BE2C (cell line): ENCODE measurements at regions not wholly inside any gene's neighbourhood (a gene's known extent, or its start where the extent isn't known, plus 50 kb on each side); places are given as distances from the start of the nearest gene placed in this dataset.

Experiments
- DNase-seq: peaks from one replicate; pipeline ENCODE4 v3.0.0-alpha.2; 2020
- H3K27me3 ChIP-seq: fragments of 250-450 bp; sonication (Bioruptor Pico); 2 replicates; pipeline ENCODE4 v1.5.1; 2020; ENCODE audit warnings: mild to moderate bottlenecking
- H3K36me3 ChIP-seq: fragments of 250-450 bp; sonication (Bioruptor Pico); 2 replicates; pipeline ENCODE4 v1.5.1; 2020; ENCODE audit warnings: mild to moderate bottlenecking
- H3K4me1 ChIP-seq: fragments of 250-450 bp; sonication (Bioruptor Pico); 2 replicates; pipeline ENCODE4 v1.5.1; 2020
- H3K4me3 ChIP-seq: 2 replicates; pipeline ENCODE4 v1.5.1; 2011; ENCODE audit warnings: low read depth, low read length
- H3K9me3 ChIP-seq: fragments of 250-450 bp; sonication (Bioruptor Pico); 2 replicates; pipeline ENCODE4 v1.5.1; 2020
- CTCF ChIP-seq: IDR thresholded peaks from 2 replicates; pipeline ENCODE4 v1.5.1; 2012; ENCODE audit warnings: mild to moderate bottlenecking, low read depth, low read length

DNA sequence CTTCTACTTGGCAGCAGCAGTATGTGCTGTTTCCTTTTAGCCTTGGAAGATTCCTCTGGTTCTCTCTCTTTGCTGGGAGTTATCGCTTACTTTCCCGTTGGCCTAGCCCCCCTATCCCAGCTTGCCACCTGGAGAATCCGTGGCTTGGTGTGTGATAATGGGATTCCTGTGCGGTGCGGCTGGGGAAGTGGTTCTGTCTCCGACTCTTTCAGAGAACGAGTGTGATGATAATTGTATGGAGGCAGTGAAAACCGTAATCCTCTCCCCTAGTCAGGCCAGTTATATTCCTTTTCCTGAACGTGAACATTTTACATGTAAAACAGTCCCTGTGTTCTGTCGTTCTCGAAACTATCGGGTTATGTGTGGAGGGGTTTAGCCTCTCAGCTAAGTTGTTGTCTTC is 300.1 kb upstream of the C2CD4B start:
- no peak for DNase-seq
- no peak for TF ChIP-seq CTCF
- Histone ChIP-seq H3K36me3 (no peaks in the 10 kb centered on the region), H3K9me3 (no peaks in the 10 kb centered on the region), H3K4me1 (peaks cover 6% of the 10 kb centered on the region; the same call in 1 of the 2 replicates), H3K4me3 (no peak overlapping the region), H3K27me3 (no peaks in the 10 kb centered on the region)

DNA sequence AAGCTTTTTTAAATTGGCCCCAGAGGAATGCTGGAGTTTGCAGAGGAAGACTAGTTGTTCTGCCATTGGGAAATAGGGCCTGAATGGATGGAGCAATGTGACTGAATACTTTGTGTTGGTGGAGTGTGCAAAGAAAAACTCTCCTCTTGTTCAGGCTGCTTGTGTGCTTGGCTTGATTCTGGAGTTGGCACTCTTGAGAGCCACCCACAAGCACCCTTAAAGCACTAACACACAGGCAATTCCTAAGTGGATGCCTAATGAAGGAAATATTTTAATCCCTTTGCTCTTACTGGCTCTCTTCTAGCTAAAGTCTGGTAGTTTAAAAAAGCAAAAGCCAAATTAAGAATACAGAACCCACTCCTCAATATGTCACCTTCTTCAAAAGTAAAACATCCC is 304.4 kb upstream of the C2CD4B start:
- Histone ChIP-seq H3K4me3 (no peak overlapping the region), H3K4me1 (no peaks in the 10 kb centered on the region; the same call in 1 of the 2 replicates), H3K27me3 (no peaks in the 10 kb centered on the region), H3K9me3 (no peaks in the 10 kb centered on the region), H3K36me3 (no peaks in the 10 kb centered on the region)
- TF ChIP-seq CTCF = no peak
- no peak for DNase-seq

- no peak for TF ChIP-seq CTCF
- DNase-seq = no peak
- H3K4me3 ChIP-seq = no peak overlapping the region
- no peaks in the 10 kb centered on the region for H3K27me3 ChIP-seq
- no peaks in the 10 kb centered on the region for H3K36me3 ChIP-seq
- H3K4me1 ChIP-seq = no peaks in the 10 kb centered on the region; the same call in 1 of the 2 replicates
- H3K9me3 ChIP-seq = no peaks in the 10 kb centered on the region
Measured at GRCh38 chr15:62469874-62470688, 305.0 kb upstream of the C2CD4B start.

DNA sequence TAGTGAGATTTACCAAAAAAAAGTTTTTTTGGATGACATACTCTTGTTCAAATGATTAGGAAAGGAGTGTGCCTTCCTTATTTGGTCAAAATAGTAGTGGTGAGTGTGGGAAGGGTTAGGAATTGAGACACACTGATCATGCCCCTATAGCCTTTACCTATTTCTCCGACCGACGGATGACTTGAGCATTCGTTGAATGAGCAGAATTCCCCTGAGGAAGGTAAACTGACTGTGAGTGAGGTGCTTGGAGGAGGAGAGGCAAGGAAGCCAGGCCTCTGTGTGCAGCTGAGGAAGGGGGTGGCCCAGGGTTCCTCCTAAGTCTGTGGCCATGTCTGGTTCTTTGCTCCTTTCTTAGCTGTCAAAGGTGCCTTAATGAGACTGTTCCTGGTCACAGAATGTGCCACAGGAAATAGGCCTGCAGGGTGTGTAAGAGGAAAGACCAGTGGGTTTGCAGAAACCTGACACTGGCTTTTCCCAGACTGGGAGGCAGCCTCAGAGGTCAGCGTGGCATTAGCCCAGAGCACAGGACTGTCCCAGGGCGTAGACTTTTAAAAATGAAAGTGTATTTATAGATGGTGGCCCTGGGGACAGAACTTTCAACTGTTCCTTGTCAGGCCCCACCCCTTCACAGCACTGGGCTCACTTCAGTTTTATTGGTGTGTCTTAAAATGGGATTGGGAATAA is 307.7 kb upstream of the C2CD4B start:
- Histone ChIP-seq H3K27me3 (no peaks in the 10 kb centered on the region), H3K9me3 (no peaks in the 10 kb centered on the region), H3K4me3 (no peak overlapping the region), H3K36me3 (no peaks in the 10 kb centered on the region), H3K4me1 (no peaks in the 10 kb centered on the region; the same call in 1 of the 2 replicates)
- DNase-seq = no peak
- no peak for TF ChIP-seq CTCF

DNA sequence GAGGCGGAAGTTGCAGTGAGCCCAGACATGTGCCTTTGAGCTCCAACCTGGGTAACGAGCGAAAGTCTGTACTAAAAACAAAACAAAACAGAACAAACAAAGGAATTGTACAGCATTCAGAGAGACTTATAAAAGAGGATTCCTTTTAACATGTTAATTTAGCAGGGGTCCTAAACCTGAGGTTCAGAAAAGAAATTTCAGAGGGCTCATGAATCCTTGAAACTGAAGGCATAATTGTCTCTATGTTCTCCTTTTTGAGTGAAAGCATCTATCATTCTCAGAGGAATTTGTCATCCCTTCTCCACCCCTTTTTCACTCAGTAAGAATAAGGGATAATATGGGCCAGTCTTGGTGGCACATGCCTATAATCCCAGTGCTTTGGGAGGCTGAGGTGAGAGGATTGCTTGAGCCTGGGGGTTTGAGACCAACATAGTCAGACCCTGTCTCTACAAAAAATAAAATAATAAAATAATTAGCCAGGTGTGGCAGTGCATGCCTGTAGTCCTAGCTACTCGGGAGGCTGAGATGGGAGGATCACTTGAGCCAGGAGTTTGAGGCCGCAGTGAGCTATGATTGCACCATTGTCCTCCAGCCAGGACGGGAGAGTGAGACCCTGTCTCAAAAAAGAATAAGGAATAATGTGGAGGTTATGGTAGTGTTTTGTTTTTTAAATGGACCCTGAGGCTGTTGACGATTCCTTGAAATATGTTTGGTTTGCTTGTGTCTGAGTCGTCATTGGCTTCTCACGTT is 309.1 kb upstream of the C2CD4B start:
- Histone ChIP-seq H3K4me3 (no peak overlapping the region), H3K9me3 (no peaks in the 10 kb centered on the region), H3K36me3 (no peaks in the 10 kb centered on the region), H3K27me3 (no peaks in the 10 kb centered on the region), H3K4me1 (no peaks in the 10 kb centered on the region; the same call in 1 of the 2 replicates)
- no peak for DNase-seq
- TF ChIP-seq CTCF = no peak
